T-cell (primary cell): ENCODE measurements at regions not wholly inside any gene's neighbourhood (a gene's known extent, or its start where the extent isn't known, plus 50 kb on each side); places are given as distances from the start of the nearest gene placed in this dataset.

ENCODE experiments used
- ATAC-seq, 4 experiments: fragments of 200-7000 bp in 3 of 4; fragments of 150-1000 bp in 1 of 4; cut with Tn5 transposase; replicated peaks in 1 of 4; 1 replicate in 3 of 4; 2 replicates in 1 of 4; pipeline ENCODE4 v1.10.0; 2021; ENCODE audit warnings: moderate library complexity in 3 of 4, mild to moderate bottlenecking in 2 of 4, moderate number of reproducible peaks in 1 of 4
- CTCF ChIA-PET, 2 donors: fragments of 300-600 bp; sonication (Branson Sonifier 250); formaldehyde crosslinking; loops; one replicate each; lab custom pipeline; 2022; ENCODE audit warnings: antibody characterized with exemption in 2 of 2; lab: Charles Lee
- POLR2A ChIA-PET, 2 donors: fragments of 300-600 bp; sonication (Branson Sonifier 250); formaldehyde crosslinking; loops; one replicate each; lab custom pipeline; 2022; ENCODE audit warnings: antibody characterized with exemption in 2 of 2; lab: Charles Lee
- DNase-seq, 35 experiments: peaks; one replicate each; pipeline versions ENCODE4 v3.0.0 to v3.0.0-alpha.2; 2013 to 2023
- H3K27ac ChIP-seq: one replicate; pipeline ENCODE4 v1.5.1; 2013; ENCODE audit warnings: low read length
- H3K27me3 ChIP-seq, 2 experiments: replicated peaks in 1 of 2; 1 replicate in 1 of 2; 2 replicates in 1 of 2; pipeline versions ENCODE4 v1.6.1 to v1.7.0; 2013; ENCODE audit warnings: low read length in 1 of 2, mixed read lengths in 1 of 2; ENCODE audit not compliant: control insufficient read depth in 2 of 2, insufficient read depth in 2 of 2; ENCODE audit errors: extremely low read depth in 1 of 2
- H3K36me3 ChIP-seq, 2 donors: 1 replicate in 1 of 2; 2 replicates in 1 of 2; pipeline versions ENCODE4 v1.6.1 to v1.7.0; 2013; ENCODE audit warnings: low read length in 1 of 2; ENCODE audit not compliant: control insufficient read depth in 2 of 2, insufficient read depth in 1 of 2; ENCODE audit errors: extremely low read depth in 1 of 2
- H3K4me1 ChIP-seq, 2 experiments: 1 replicate in 1 of 2; 2 replicates in 1 of 2; pipeline versions ENCODE4 v1.6.1 to v1.7.0; 2013; ENCODE audit warnings: low read length in 2 of 2, mixed read lengths in 1 of 2; ENCODE audit not compliant: insufficient read depth in 2 of 2, control insufficient read depth in 1 of 2; ENCODE audit errors: extremely low read depth in 1 of 2
- H3K4me3 ChIP-seq, 2 donors: 1 replicate in 1 of 2; 2 replicates in 1 of 2; pipeline versions ENCODE4 v1.5.1 to v1.7.0; 2013; ENCODE audit warnings: mild to moderate bottlenecking in 2 of 2, low read length in 1 of 2, moderate library complexity in 1 of 2; ENCODE audit not compliant: control insufficient read depth in 1 of 2; ENCODE audit errors: extremely low read depth in 1 of 2
- H3K9me3 ChIP-seq: 2 replicates; pipeline ENCODE4 v1.7.0; 2013
- H3K27ac Mint-ChIP-seq, 2 donors: one replicate each; pipeline ENCODE4 v1.8.0; 2020 to 2021; ENCODE audit warnings: mild to moderate bottlenecking in 2 of 2, mixed read lengths in 2 of 2
- H3K27me3 Mint-ChIP-seq, 2 donors: one replicate each; pipeline ENCODE4 v1.8.0; 2021 to 2022; ENCODE audit warnings: mixed read lengths in 2 of 2
- H3K36me3 Mint-ChIP-seq: one replicate; pipeline ENCODE4 v1.8.0; 2021; ENCODE audit warnings: mixed read lengths
- H3K4me1 Mint-ChIP-seq, 3 donors: one replicate each; pipeline ENCODE4 v1.8.0; 2020 to 2022; ENCODE audit warnings: mixed read lengths in 3 of 3, mild to moderate bottlenecking in 1 of 3
- H3K4me3 Mint-ChIP-seq, 3 donors: one replicate each; pipeline ENCODE4 v1.8.0; 2020 to 2022; ENCODE audit warnings: mild to moderate bottlenecking in 3 of 3, mixed read lengths in 3 of 3, moderate library complexity in 3 of 3
- H3K9me3 Mint-ChIP-seq, 3 donors: one replicate each; pipeline ENCODE4 v1.8.0; 2020 to 2022; ENCODE audit warnings: mixed read lengths in 3 of 3
- WGBS: methylation state at CpG from one replicate; pipeline ENCODE4 v1.1.5; 2013; ENCODE audit warnings: missing lambda C conversion rate; ENCODE audit not compliant: insufficient coverage; 5-methylcytosine and 5-hydroxymethylcytosine counted together

GRCh38 chr13:68345963-68346531 lies 1115.9 kb upstream of the PCDH9 start:
- H3K4me1 Mint-ChIP-seq = no peaks in the 10 kb centered on the region
- POLR2A ChIA-PET = no interaction called here

GRCh38 chr13:68323124-68323523 lies 1093.0 kb upstream of the PCDH9 start:
- DNase-seq (no peak), ATAC-seq (no peak)
- H3K4me3 Mint-ChIP-seq = no peak overlapping the region
- Histone ChIP-seq H3K27me3 (no peaks in the 10 kb centered on the region), H3K4me1 (no peaks in the 10 kb centered on the region), H3K4me3 (no peak overlapping the region), H3K9me3 (peaks cover 6% of the 10 kb centered on the region), H3K27ac (no peak overlapping the region), H3K36me3 (no peaks in the 10 kb centered on the region)
- 100% methylated on average over 1 of the region's 2 CpGs for WGBS
- no peak overlapping the region for H3K27ac Mint-ChIP-seq
- peaks cover 15 to 34% (median 17%) of the 10 kb centered on the region in 3 donors for H3K9me3 Mint-ChIP-seq
- ChIA-PET POLR2A (no interaction called here), CTCF (no interaction called here)
- H3K36me3 Mint-ChIP-seq = no peaks in the 10 kb centered on the region
- no peaks in the 10 kb centered on the region for H3K4me1 Mint-ChIP-seq
- H3K27me3 Mint-ChIP-seq = no peaks in the 10 kb centered on the region

More at GRCh38 chr13:68345963-68346531, 1115.9 kb upstream of the PCDH9 start:
- H3K27ac Mint-ChIP-seq = no peak overlapping the region
- ATAC-seq (no peak), DNase-seq (no peak)
- Histone ChIP-seq H3K4me1 (no peaks in the 10 kb centered on the region), H3K4me3 (no peak overlapping the region), H3K36me3 (no peaks in the 10 kb centered on the region), H3K9me3 (no peaks in the 10 kb centered on the region), H3K27ac (no peak overlapping the region), H3K27me3 (no peaks in the 10 kb centered on the region)
- H3K27me3 Mint-ChIP-seq = no peaks in the 10 kb centered on the region
- peaks cover 18 to 28% (median 20%) of the 10 kb centered on the region in 3 donors for H3K9me3 Mint-ChIP-seq
- H3K4me3 Mint-ChIP-seq = no peak overlapping the region
- WGBS = no CpG with 5 or more reads among the region's 1 CpG
- CTCF ChIA-PET = no interaction called here
- H3K36me3 Mint-ChIP-seq = no peaks in the 10 kb centered on the region

GRCh38 chr13:68319384-68319783 lies 1089.2 kb upstream of the PCDH9 start:
- Mint-ChIP-seq H3K27ac (no peak overlapping the region), H3K4me3 (no peak overlapping the region), H3K4me1 (no peaks in the 10 kb centered on the region), H3K9me3 (peaks cover 22 to 54% (median 36%) of the 10 kb centered on the region in 3 donors), H3K36me3 (no peaks in the 10 kb centered on the region), H3K27me3 (no peaks in the 10 kb centered on the region)
- ChIA-PET POLR2A (no interaction called here), CTCF (no interaction called here)
- Histone ChIP-seq H3K9me3 (peaks cover 6% of the 10 kb centered on the region), H3K36me3 (no peaks in the 10 kb centered on the region), H3K4me1 (no peaks in the 10 kb centered on the region), H3K27me3 (no peaks in the 10 kb centered on the region), H3K27ac (no peak overlapping the region), H3K4me3 (no peak overlapping the region)
- ATAC-seq (no peak), DNase-seq (no peak)
- WGBS = 73% methylated on average over 2 of the region's 2 CpGs

- DNase-seq (no peak), ATAC-seq (no peak)
- H3K9me3 ChIP-seq = no peaks in the 10 kb centered on the region
- POLR2A ChIA-PET = interaction anchor here in 1 of 2 donors (0.6 kb wide), 1 partner anchor 44 kb away, joined by 3 read pairs; no protein-coding TSS in a partner anchor
- H3K27ac ChIP-seq = no peak overlapping the region
- no peak overlapping the region for H3K4me3 ChIP-seq
- no peak overlapping the region for H3K4me3 Mint-ChIP-seq
- H3K4me1 Mint-ChIP-seq = no peaks in the 10 kb centered on the region
- H3K27me3 Mint-ChIP-seq = no peaks in the 10 kb centered on the region
- no peaks in the 10 kb centered on the region for H3K4me1 ChIP-seq
- peaks cover 4 to 15% (median 14%) of the 10 kb centered on the region in 3 donors for H3K9me3 Mint-ChIP-seq
- H3K27ac Mint-ChIP-seq = no peak overlapping the region
- no peaks in the 10 kb centered on the region for H3K27me3 ChIP-seq
- no CpG with 5 or more reads among the region's 1 CpG for WGBS
- CTCF ChIA-PET = interaction anchor here in 1 of 2 donors (1.1 kb wide), 1 partner anchor 20 kb away, joined by 5 read pairs; no protein-coding TSS in a partner anchor
- H3K36me3 Mint-ChIP-seq = no peaks in the 10 kb centered on the region
- H3K36me3 ChIP-seq = no peaks in the 10 kb centered on the region
Measured at GRCh38 chr13:68304286-68304893, 1074.3 kb upstream of the PCDH9 start.

GRCh38 chr13:68293631-68294030 lies 1063.5 kb upstream of the PCDH9 start:
- H3K9me3 ChIP-seq = no peaks in the 10 kb centered on the region
- CTCF ChIA-PET = no interaction called here
- POLR2A ChIA-PET = no interaction called here
- no peak overlapping the region for H3K4me3 ChIP-seq
- ATAC-seq (no peak), DNase-seq (no peak)
- Mint-ChIP-seq H3K9me3 (peaks cover 0 to 11% (median 8%) of the 10 kb centered on the region in 3 donors), H3K36me3 (no peaks in the 10 kb centered on the region), H3K4me3 (no peak overlapping the region), H3K27ac (no peak overlapping the region), H3K27me3 (no peaks in the 10 kb centered on the region), H3K4me1 (no peaks in the 10 kb centered on the region)
- no peak overlapping the region for H3K27ac ChIP-seq
- H3K4me1 ChIP-seq = no peaks in the 10 kb centered on the region
- no peaks in the 10 kb centered on the region for H3K36me3 ChIP-seq
- H3K27me3 ChIP-seq = no peaks in the 10 kb centered on the region

GRCh38 chr13:68292601-68293000 lies 1062.5 kb upstream of the PCDH9 start:
- Mint-ChIP-seq H3K36me3 (no peaks in the 10 kb centered on the region), H3K4me1 (no peaks in the 10 kb centered on the region), H3K9me3 (peaks cover 3 to 11% (median 11%) of the 10 kb centered on the region in 3 donors), H3K4me3 (no peak overlapping the region), H3K27me3 (no peaks in the 10 kb centered on the region), H3K27ac (no peak overlapping the region)
- Histone ChIP-seq H3K4me3 (no peak overlapping the region), H3K27me3 (no peaks in the 10 kb centered on the region), H3K9me3 (no peaks in the 10 kb centered on the region), H3K27ac (no peak overlapping the region), H3K36me3 (no peaks in the 10 kb centered on the region), H3K4me1 (no peaks in the 10 kb centered on the region)
- DNase-seq (no peak), ATAC-seq (no peak)
- ChIA-PET POLR2A (no interaction called here), CTCF (no interaction called here)
- no CpG with 5 or more reads among the region's 2 CpGs for WGBS
